ENCODE measurements at regions not wholly inside any gene's neighbourhood (a gene's known extent, or its start where the extent isn't known, plus 50 kb on each side); places are given as distances from the start of the nearest gene placed in this dataset.
"Not testable (repeated sequence)": the region's sequence is repeated elsewhere in the genome, so short reads cannot be mapped to it uniquely, and the experiment has no call there.

- H3K27me3 ChIP-seq (ENCODE audit: control insufficient read depth, insufficient read depth, low read length): no peaks in the 10 kb centered on the region
- H3K4me3 ChIP-seq (ENCODE audit: insufficient read depth, low read depth, low read length): no peak overlapping the region
- no peaks in the 10 kb centered on the region for H3K36me3 ChIP-seq (replicated peaks; ENCODE audit: control insufficient read depth, insufficient read depth, low read length)
- DNase-seq: no peak
These were observed 164.4 kb downstream of the BRD1 start for GRCh38 chr22:49663311-49663711.

- no peak for DNase-seq
- no peak overlapping the region for H3K4me3 ChIP-seq (ENCODE audit: insufficient read depth, low read depth, low read length)
- no peaks in the 10 kb centered on the region for H3K36me3 ChIP-seq (replicated peaks; ENCODE audit: control insufficient read depth, insufficient read depth, low read length)
These were observed 165.0 kb downstream of the BRD1 start for GRCh38 chr22:49662681-49663080.

DNA sequence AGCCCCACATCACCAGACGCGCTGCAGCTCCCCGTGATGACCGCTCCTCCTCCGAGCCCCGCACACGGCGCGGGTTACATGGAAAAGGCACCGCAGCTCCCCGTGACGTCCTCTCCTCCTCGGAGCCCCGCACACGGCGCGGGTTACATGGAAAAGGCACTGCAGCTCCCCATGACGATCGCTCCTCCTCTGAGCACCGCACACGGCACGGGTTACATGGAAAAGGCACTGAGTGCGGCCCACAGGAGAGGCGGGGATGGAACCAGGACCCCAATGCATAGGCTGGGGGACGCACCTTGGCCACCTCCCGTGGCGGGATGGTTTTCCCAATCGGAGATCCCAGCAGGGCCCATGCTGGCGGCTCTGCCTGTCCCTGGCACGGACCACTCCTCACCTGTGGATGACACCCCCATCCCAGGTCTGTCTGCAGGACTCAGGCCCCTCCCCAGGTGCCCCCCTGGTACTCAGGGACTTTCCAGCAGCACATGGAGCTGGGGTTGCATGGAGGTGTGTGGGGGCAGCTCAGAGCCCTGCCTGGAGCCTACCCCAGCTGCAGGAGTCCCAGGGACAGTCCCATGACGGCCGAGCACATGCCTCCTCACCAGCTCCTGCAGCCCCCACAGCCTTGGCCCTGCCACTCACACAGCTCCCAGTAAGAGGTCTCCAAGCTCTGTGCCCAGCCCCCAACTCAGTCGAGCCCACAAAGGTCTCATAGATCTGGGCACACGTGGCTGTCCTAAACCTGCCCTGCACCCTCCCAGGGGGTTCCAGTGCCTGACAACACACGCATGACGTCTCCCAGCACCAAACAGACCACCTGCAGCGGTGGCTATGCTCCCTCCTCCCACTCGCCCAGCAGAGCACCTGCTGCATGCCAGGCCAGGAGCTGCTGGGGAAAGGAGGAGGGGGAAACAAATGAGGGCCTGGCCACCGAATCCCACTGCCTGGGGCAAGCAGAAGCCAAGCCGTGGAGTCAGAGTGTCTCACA, 166.6 kb downstream of the BRD1 start:
- Histone ChIP-seq H3K36me3 (replicated peaks; ENCODE audit: control insufficient read depth, insufficient read depth, low read length) (no peaks in the 10 kb centered on the region), H3K27me3 (ENCODE audit: control insufficient read depth, insufficient read depth, low read length) (no peaks in the 10 kb centered on the region)

More at GRCh38 chr22:49662681-49663080, 165.0 kb downstream of the BRD1 start:
- H3K27me3 ChIP-seq (ENCODE audit: control insufficient read depth, insufficient read depth, low read length): no peaks in the 10 kb centered on the region

GRCh38 chr22:49660321-49660720, 167.4 kb downstream of the BRD1 start:
- no peak for DNase-seq

More for the DNA sequence above, 166.6 kb downstream of the BRD1 start:
- H3K4me3 ChIP-seq (ENCODE audit: insufficient read depth, low read depth, low read length): no peak overlapping the region
- DNase-seq: no peak

GRCh38 chr22:49659924-49660315, 167.8 kb downstream of the BRD1 start:
- DNase-seq: peak; percentile 54
- H3K27me3 ChIP-seq (ENCODE audit: control insufficient read depth, insufficient read depth, low read length): no peaks in the 10 kb centered on the region
- H3K36me3 ChIP-seq (replicated peaks; ENCODE audit: control insufficient read depth, insufficient read depth, low read length): no peaks in the 10 kb centered on the region
- H3K4me3 ChIP-seq (ENCODE audit: insufficient read depth, low read depth, low read length): no peak overlapping the region

More at GRCh38 chr22:49660321-49660720, 167.4 kb downstream of the BRD1 start:
- H3K36me3 ChIP-seq (replicated peaks; ENCODE audit: control insufficient read depth, insufficient read depth, low read length): no peaks in the 10 kb centered on the region
- H3K4me3 ChIP-seq (ENCODE audit: insufficient read depth, low read depth, low read length): no peak overlapping the region
- H3K27me3 ChIP-seq (ENCODE audit: control insufficient read depth, insufficient read depth, low read length): no peaks in the 10 kb centered on the region

GRCh38 chr22:49659281-49659923, 168.3 kb downstream of the BRD1 start:
- H3K36me3 ChIP-seq (replicated peaks; ENCODE audit: control insufficient read depth, insufficient read depth, low read length): no peaks in the 10 kb centered on the region
- no peak for DNase-seq
- H3K4me3 ChIP-seq (ENCODE audit: insufficient read depth, low read depth, low read length): no peak overlapping the region
- H3K27me3 ChIP-seq (ENCODE audit: control insufficient read depth, insufficient read depth, low read length): no peaks in the 10 kb centered on the region

GRCh38 chr22:49658902-49659280, 168.8 kb downstream of the BRD1 start:
- DNase-seq: no peak
- H3K36me3 ChIP-seq (replicated peaks; ENCODE audit: control insufficient read depth, insufficient read depth, low read length): no peaks in the 10 kb centered on the region
- no peaks in the 10 kb centered on the region for H3K27me3 ChIP-seq (ENCODE audit: control insufficient read depth, insufficient read depth, low read length)
- no peak overlapping the region for H3K4me3 ChIP-seq (ENCODE audit: insufficient read depth, low read depth, low read length)

- Histone ChIP-seq H3K36me3 (replicated peaks; ENCODE audit: control insufficient read depth, insufficient read depth, low read length) (no peaks in the 10 kb centered on the region), H3K27me3 (ENCODE audit: control insufficient read depth, insufficient read depth, low read length) (no peaks in the 10 kb centered on the region), H3K4me3 (ENCODE audit: insufficient read depth, low read depth, low read length) (no peak overlapping the region)
- no peak for DNase-seq
These were observed 169.6 kb downstream of the BRD1 start for GRCh38 chr22:49657974-49658590.

- Histone ChIP-seq H3K4me3 (ENCODE audit: insufficient read depth, low read depth, low read length) (no peak overlapping the region), H3K27me3 (ENCODE audit: control insufficient read depth, insufficient read depth, low read length) (no peaks in the 10 kb centered on the region), H3K36me3 (replicated peaks; ENCODE audit: control insufficient read depth, insufficient read depth, low read length) (no peaks in the 10 kb centered on the region)
- no peak for DNase-seq
These were observed 170.2 kb downstream of the BRD1 start for GRCh38 chr22:49657275-49657973.

DNA sequence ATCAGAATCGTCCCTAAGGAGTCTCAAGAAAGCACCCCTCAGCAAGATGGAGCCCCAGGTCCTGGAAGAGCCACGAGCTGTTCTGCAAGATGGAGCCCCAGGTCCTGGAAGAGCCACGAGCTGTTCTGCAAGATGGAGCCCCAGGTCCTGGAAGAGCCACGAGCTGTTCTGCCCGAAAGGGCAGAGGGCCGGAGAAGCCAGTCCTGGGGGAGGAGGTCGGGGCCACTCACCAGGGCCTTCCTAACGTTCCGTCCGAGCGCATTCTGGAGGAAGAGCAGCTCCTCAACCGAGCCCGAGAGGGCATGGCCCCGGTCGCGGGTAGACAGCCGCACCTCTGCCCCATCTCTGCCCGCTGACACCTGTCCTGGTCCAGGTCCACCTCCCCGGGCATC, 170.8 kb downstream of the BRD1 start:
- not testable (repeated sequence) for H3K27me3 ChIP-seq (ENCODE audit: control insufficient read depth, insufficient read depth, low read length); H3K4me3 ChIP-seq (ENCODE audit: insufficient read depth, low read depth, low read length); DNase-seq; H3K36me3 ChIP-seq (replicated peaks; ENCODE audit: control insufficient read depth, insufficient read depth, low read length)

GRCh38 chr22:49656291-49656851, 171.3 kb downstream of the BRD1 start:
- Histone ChIP-seq H3K36me3 (replicated peaks; ENCODE audit: control insufficient read depth, insufficient read depth, low read length) (no peaks in the 10 kb centered on the region), H3K4me3 (ENCODE audit: insufficient read depth, low read depth, low read length) (no peak overlapping the region), H3K27me3 (ENCODE audit: control insufficient read depth, insufficient read depth, low read length) (no peaks in the 10 kb centered on the region)
- no peak for DNase-seq

- Histone ChIP-seq H3K36me3 (replicated peaks; ENCODE audit: control insufficient read depth, insufficient read depth, low read length) (no peaks in the 10 kb centered on the region), H3K27me3 (ENCODE audit: control insufficient read depth, insufficient read depth, low read length) (no peaks in the 10 kb centered on the region), H3K4me3 (ENCODE audit: insufficient read depth, low read depth, low read length) (no peak overlapping the region)
- no peak for DNase-seq
These were observed 172.4 kb downstream of the BRD1 start for GRCh38 chr22:49655168-49655812.

DNA sequence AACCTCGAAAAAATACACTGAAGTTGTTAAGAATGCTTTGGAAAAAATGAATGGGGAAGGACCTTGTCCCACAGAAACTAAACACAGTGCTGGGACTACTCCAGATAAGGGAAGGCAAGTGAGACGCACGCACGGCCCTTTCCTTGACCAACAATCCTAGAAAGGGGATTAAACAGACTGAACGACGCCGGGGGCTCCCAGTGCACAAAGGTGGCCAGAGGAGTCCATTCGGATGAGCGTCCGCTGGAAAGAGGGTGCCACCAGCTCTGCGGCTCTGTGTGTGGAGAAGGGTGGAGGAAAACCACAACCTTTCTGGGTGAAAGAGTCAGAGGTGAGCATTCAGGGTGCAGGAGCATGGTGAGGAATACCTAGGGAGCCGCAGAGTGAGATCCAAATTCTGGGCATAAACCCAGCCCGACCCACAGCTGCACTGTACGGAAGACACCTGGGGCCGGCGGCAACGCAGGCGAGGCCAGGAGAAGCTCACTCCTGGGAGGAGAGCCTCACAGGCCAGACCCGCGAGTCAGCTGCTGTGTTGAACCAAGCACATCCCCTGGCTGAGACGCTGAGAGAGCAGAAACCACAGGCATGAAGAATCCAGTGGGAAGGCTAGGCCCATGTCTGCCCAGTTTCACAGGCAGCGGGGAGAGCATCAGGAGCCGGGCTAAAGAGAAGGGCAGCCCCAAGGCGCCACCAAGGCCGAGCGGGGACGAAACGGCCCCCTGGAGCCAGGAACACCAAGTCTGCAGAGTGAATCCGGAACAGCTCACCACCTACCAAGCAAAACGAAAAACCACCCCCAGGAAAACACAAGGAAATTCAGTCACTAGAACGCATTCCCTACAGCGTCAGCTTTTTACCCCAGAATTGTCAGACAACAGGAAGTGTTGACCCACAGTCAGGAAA, 177.1 kb downstream of the BRD1 start:
- Histone ChIP-seq H3K27me3 (ENCODE audit: control insufficient read depth, insufficient read depth, low read length) (no peaks in the 10 kb centered on the region), H3K36me3 (replicated peaks; ENCODE audit: control insufficient read depth, insufficient read depth, low read length) (no peaks in the 10 kb centered on the region), H3K4me3 (ENCODE audit: insufficient read depth, low read depth, low read length) (no peak overlapping the region)
- DNase-seq: no peak

Measured in H7 (cell line).